Astrocyte (in vitro differentiated cells and primary cell): ENCODE measurements at regions not wholly inside any gene's neighbourhood (a gene's known extent, or its start where the extent isn't known, plus 50 kb on each side); places are given as distances from the start of the nearest gene placed in this dataset.

ENCODE experiments used
- CTCF ChIP-seq: IDR thresholded peaks from 2 replicates; pipeline ENCODE4 v1.5.1; 2011; ENCODE audit warnings: low read depth, mild to moderate bottlenecking, inconsistent platforms, low read length, moderate library complexity; ENCODE audit not compliant: insufficient read depth
- EZH2 ChIP-seq: IDR thresholded peaks from 2 replicates; pipeline ENCODE4 v1.6.1; 2012; ENCODE audit warnings: mild to moderate bottlenecking, low read length, inconsistent platforms; ENCODE audit not compliant: insufficient read depth

DNA sequence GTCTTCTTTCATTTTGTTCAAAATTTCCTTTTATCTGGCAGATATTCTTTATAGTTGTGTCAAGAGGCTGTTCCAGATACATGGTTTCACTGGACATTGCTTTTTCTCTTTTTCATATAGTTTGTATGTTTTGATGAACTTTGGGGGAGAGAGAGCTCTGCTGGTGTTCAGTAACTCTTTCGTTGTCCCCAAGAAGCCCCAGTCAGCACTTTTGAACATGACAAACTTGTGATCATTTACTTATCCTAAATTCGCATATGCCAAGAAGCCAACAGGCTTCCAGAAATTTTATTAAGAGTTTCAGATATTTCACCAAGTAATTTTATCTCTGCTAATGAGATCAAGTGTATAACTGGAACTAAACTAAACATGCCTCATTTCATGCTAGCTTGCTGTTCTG is 275.8 kb upstream of the GPC6 start:
- TF ChIP-seq CTCF (no peak), EZH2 (no peak)
